ENCODE measurements at regions not wholly inside any gene's neighbourhood (a gene's known extent, or its start where the extent isn't known, plus 50 kb on each side); places are given as distances from the start of the nearest gene placed in this dataset.

- TF ChIP-seq POLR2AphosphoS5 (IDR thresholded peaks at IDR 0.05) (no peak), CTCF (IDR thresholded peaks at IDR 0.05) (no peak), POLR2A (IDR thresholded peaks at IDR 0.05; ENCODE audit: low read depth) (no peak)
Measured at GRCh38 chr7:70846208-70846607, 285.7 kb upstream of the GALNT17 start.
